H1 (cell line): ENCODE measurements at regions not wholly inside any gene's neighbourhood (a gene's known extent, or its start where the extent isn't known, plus 50 kb on each side); places are given as distances from the start of the nearest gene placed in this dataset.

ENCODE experiments used
- BACH1 ChIP-seq: IDR thresholded peaks from 2 replicates; pipeline ENCODE4 v1.6.1; 2012; ENCODE audit warnings: low read length, improper control_type of control experiment
- CEBPB ChIP-seq: IDR thresholded peaks from 2 replicates; pipeline ENCODE4 v1.6.1; 2012; ENCODE audit warnings: low read depth, low read length
- EP300 ChIP-seq, 2 experiments: IDR thresholded peaks; 1 replicate in 1 of 2; 2 replicates in 1 of 2; pipeline ENCODE4 v1.6.1; 2011 to 2012; ENCODE audit warnings: low read depth in 2 of 2, low read length in 2 of 2, mild to moderate bottlenecking in 2 of 2, borderline replicate concordance in 1 of 2, inconsistent platforms in 1 of 2, moderate library complexity in 1 of 2
- EZH2 ChIP-seq: fragments of 200-600 bp; sonication (generic); IDR thresholded peaks from 2 replicates; pipeline ENCODE4 v1.7.1; 2012; ENCODE audit warnings: low read depth, mild to moderate bottlenecking, moderate library complexity, low read length, inconsistent platforms; ENCODE audit not compliant: severe bottlenecking
- GABPA ChIP-seq: IDR thresholded peaks from 2 replicates; pipeline ENCODE4 v1.6.1; 2011; ENCODE audit warnings: mild to moderate bottlenecking, low read length, moderate library complexity, borderline replicate concordance; ENCODE audit not compliant: insufficient read depth
- MAFK ChIP-seq: IDR thresholded peaks from 2 replicates; pipeline ENCODE4 v1.6.1; 2012; ENCODE audit warnings: low read depth, mild to moderate bottlenecking, improper control_type of control experiment, low read length
- POLR2A ChIP-seq, 2 experiments: IDR thresholded peaks; 1 replicate in 1 of 2; 2 replicates in 1 of 2; pipeline ENCODE4 v1.6.1; 2011; ENCODE audit warnings: low read depth in 2 of 2, low read length in 2 of 2, mild to moderate bottlenecking in 2 of 2; ENCODE audit errors: control extremely low read depth in 1 of 2
- SP2 ChIP-seq: IDR thresholded peaks from 2 replicates; pipeline ENCODE4 v1.6.1; 2012; ENCODE audit warnings: mild to moderate bottlenecking, low read length, inconsistent platforms
- ZNF274 ChIP-seq: IDR thresholded peaks from 2 replicates; pipeline ENCODE4 v1.7.0; 2012; ENCODE audit warnings: low read length, borderline replicate concordance; ENCODE audit errors: extremely low read depth
- TF ChIP-seq, protein P1 (sequence below), 3 experiments: IDR thresholded peaks; 1 replicate in 2 of 3; 2 replicates in 1 of 3; pipeline versions ENCODE4 v1.5.1 to v1.6.1; 2011; ENCODE audit warnings: low read length in 3 of 3, mild to moderate bottlenecking in 3 of 3, inconsistent platforms in 2 of 3, low read depth in 1 of 3, moderate library complexity in 1 of 3; ENCODE audit not compliant: insufficient read depth in 1 of 3; ENCODE audit errors: control extremely low read depth in 1 of 3

DNA sequence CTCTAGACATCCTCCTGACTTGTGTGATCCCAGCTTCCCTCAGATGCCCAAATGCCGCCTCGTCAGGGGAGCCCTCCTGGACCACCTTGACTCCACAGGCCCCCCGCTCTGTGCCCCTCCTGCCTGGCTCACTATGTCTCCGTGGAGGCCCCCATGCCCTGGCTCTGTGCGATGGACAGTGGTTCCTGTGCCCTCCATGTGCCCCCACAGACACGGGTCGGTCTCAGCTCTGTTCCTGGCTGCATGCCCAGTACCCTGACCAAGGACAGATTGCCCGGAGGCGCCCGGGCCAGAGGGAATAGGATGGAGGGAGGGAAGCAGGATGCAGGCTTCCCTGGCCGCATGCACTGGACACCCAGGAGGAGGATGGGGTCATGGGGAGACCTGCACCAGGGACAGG lies 1274.6 kb downstream of the BRD1 start:
- TF ChIP-seq POLR2A (IDR thresholded peaks at IDR 0.05; ENCODE audit: control extremely low read depth in 1 of 2, low read depth in 2 of 2, low read length in 2 of 2): no peak
- no peak for TF ChIP-seq EZH2
- TF ChIP-seq, protein P1, sequence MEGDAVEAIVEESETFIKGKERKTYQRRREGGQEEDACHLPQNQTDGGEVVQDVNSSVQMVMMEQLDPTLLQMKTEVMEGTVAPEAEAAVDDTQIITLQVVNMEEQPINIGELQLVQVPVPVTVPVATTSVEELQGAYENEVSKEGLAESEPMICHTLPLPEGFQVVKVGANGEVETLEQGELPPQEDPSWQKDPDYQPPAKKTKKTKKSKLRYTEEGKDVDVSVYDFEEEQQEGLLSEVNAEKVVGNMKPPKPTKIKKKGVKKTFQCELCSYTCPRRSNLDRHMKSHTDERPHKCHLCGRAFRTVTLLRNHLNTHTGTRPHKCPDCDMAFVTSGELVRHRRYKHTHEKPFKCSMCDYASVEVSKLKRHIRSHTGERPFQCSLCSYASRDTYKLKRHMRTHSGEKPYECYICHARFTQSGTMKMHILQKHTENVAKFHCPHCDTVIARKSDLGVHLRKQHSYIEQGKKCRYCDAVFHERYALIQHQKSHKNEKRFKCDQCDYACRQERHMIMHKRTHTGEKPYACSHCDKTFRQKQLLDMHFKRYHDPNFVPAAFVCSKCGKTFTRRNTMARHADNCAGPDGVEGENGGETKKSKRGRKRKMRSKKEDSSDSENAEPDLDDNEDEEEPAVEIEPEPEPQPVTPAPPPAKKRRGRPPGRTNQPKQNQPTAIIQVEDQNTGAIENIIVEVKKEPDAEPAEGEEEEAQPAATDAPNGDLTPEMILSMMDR (IDR thresholded peaks at IDR 0.05; ENCODE audit: control extremely low read depth in 1 of 3, insufficient read depth in 1 of 3, low read depth in 1 of 3, low read length in 3 of 3): no peak
- no peak for TF ChIP-seq BACH1
- TF ChIP-seq CEBPB: no peak
- no peak for TF ChIP-seq SP2
- no peak for TF ChIP-seq ZNF274
- no peak for TF ChIP-seq GABPA
- no peak for TF ChIP-seq EP300 (IDR thresholded peaks at IDR 0.05; ENCODE audit: borderline replicate concordance in 1 of 2, low read depth in 2 of 2, low read length in 2 of 2)
- TF ChIP-seq MAFK: no peak
